ENCODE measurements at regions not wholly inside any gene's neighbourhood (a gene's known extent, or its start where the extent isn't known, plus 50 kb on each side); places are given as distances from the start of the nearest gene placed in this dataset.
"Not testable (repeated sequence)": the region's sequence is repeated elsewhere in the genome, so short reads cannot be mapped to it uniquely, and the experiment has no call there.

GRCh38 chr7:146057958-146058357 is 58.6 kb upstream of the CNTNAP2 start:
- no peak for DNase-seq

- no peak for DNase-seq
Observed at GRCh38 chr7:146054909-146055308, 61.7 kb upstream of the CNTNAP2 start.

GRCh38 chr7:146053492-146053891 is 63.1 kb upstream of the CNTNAP2 start:
- DNase-seq = no peak

- not testable (repeated sequence) for DNase-seq
Observed at GRCh38 chr7:146043310-146043709, 73.3 kb upstream of the CNTNAP2 start.

- DNase-seq = no peak
Observed at GRCh38 chr7:146028251-146028750, 88.3 kb upstream of the CNTNAP2 start.

GRCh38 chr7:146027243-146027642 is 89.4 kb upstream of the CNTNAP2 start:
- no peak for DNase-seq

- DNase-seq = no peak
Observed at GRCh38 chr7:146022776-146023175, 93.8 kb upstream of the CNTNAP2 start.

GRCh38 chr7:146019041-146020004 is 97.3 kb upstream of the CNTNAP2 start:
- DNase-seq = not testable (repeated sequence)

- DNase-seq = not testable (repeated sequence)
Observed at GRCh38 chr7:146017366-146017765, 99.2 kb upstream of the CNTNAP2 start.

- not testable (repeated sequence) for DNase-seq
Observed at GRCh38 chr7:146014154-146014553, 102.4 kb upstream of the CNTNAP2 start.

- no peak for DNase-seq
Observed at GRCh38 chr7:146008293-146008692, 108.3 kb upstream of the CNTNAP2 start.

GRCh38 chr7:146004805-146005204 is 111.8 kb upstream of the CNTNAP2 start:
- DNase-seq = no peak

- DNase-seq = peak in 1 of 5 experiments; percentile 25
Observed at GRCh38 chr7:146002431-146003078, 114.0 kb upstream of the CNTNAP2 start.

GRCh38 chr7:146002008-146002407 is 114.6 kb upstream of the CNTNAP2 start:
- no peak for DNase-seq

- no peak for DNase-seq
Observed at GRCh38 chr7:146000882-146001281, 115.7 kb upstream of the CNTNAP2 start.

- no peak for DNase-seq
Observed at GRCh38 chr7:145989469-145989868, 127.1 kb upstream of the CNTNAP2 start.

GRCh38 chr7:145986248-145986874 is 130.2 kb upstream of the CNTNAP2 start:
- no peak for DNase-seq

GRCh38 chr7:145978769-145979168 is 137.8 kb upstream of the CNTNAP2 start:
- no peak for DNase-seq

GRCh38 chr7:145959981-145960380 is 156.6 kb upstream of the CNTNAP2 start:
- DNase-seq = no peak

- no peak for DNase-seq
Observed at GRCh38 chr7:145957160-145957890, 159.3 kb upstream of the CNTNAP2 start.

GRCh38 chr7:145951566-145951965 is 165.0 kb upstream of the CNTNAP2 start:
- DNase-seq = no peak

GRCh38 chr7:145928937-145929336 is 187.7 kb upstream of the CNTNAP2 start:
- no peak for DNase-seq

All from T-helper 2 cell (primary cell).